NCI-H69 (cell line): ENCODE measurements at regions not wholly inside any gene's neighbourhood (a gene's known extent, or its start where the extent isn't known, plus 50 kb on each side); places are given as distances from the start of the nearest gene placed in this dataset.
"Not testable (repeated sequence)": the region's sequence is repeated elsewhere in the genome, so short reads cannot be mapped to it uniquely, and the experiment has no call there.

Experiments
- DNase-seq: peaks from one replicate; lab custom pipeline; 2025; lab: John Stamatoyannopoulos, UW

DNA sequence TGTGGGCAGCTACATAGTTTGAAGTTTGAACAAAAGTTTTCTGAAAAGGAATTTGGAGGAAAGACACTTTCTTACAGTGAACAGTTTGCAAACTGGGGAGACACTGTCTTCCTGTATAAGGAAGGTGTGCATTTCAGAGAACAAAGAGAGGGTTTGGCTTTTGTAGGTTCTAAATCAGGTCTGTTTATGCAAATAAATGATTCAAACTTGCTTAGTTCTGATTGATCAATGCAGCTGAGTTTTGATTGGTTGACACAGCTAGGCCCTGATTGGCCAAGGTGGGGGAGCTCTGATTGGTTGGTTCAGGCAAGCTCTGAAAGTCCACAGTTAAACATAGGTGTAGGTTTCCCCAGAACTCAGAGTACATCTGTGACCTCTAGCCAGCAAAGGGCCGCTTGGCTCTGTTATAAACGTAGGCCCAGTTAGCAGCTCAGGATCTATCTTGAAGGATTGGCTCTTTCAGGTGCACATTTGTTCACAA lies 63.0 kb upstream of the ENPP6 start:
- no peak for DNase-seq

DNA sequence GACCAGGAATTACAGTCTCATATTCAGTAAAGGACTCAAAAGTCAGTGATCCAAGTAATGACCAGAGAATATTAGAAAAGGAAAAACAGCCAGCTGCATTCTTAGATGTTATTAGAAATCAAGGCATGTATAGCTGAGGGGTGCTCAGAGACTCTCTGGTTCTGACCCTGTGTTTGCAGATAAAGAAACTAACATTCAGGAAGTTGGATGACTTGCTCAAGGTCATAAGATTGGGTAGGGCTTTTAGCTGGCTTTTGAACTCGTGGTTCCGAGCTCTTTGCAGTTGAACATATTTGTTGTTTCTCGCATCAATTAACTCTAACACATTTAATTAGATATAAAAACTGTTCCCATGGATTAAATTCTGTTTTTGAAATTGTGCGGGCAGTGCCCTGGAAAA lies 62.5 kb upstream of the ENPP6 start:
- no peak for DNase-seq

DNA sequence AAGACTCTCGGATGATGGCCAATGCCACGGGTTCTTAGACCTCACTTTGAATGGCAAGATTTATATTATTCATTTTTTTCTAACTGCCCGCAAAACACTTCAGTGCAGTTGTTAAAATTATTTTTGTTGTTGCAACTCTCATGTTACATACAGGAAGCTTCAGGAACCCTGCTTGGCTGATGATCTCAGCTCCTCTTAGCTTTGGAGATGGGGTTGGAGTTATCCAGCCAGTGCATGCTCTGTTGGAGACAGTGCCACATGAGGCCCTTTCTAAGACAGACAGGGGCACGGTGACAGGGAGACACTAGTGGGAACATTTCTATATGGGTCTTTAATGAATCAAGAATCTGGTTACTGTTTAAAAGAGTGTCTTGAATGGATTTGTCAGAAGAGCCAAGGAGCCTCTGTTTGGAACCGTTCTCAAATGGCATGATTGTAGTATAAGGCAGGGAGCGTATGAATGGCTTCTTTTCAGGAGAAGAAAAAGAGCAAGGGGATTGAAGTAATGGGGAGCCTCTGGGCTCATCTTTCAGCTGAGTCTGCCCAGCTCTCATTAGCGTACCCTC lies 61.9 kb upstream of the ENPP6 start:
- DNase-seq: no peak

DNA sequence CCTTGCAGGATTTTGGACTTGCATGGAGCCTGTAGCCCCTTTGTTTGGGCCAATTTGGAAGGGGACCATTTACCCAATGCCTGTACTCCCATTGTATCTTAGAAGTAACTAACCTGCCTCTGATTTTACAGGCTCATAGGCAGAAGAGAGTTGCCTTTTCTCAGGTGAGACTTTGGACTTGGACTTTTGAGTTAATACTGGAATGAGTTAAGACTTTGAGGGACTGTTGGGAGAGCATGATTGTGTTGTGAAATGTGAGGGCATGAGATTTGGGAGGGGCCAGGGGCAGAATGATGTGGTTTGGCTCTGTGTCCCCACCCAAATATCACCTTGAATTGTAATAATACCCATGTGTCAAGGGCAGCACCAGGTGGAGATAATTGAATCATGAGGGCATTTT lies 60.1 kb upstream of the ENPP6 start:
- DNase-seq: not testable (repeated sequence)

DNA sequence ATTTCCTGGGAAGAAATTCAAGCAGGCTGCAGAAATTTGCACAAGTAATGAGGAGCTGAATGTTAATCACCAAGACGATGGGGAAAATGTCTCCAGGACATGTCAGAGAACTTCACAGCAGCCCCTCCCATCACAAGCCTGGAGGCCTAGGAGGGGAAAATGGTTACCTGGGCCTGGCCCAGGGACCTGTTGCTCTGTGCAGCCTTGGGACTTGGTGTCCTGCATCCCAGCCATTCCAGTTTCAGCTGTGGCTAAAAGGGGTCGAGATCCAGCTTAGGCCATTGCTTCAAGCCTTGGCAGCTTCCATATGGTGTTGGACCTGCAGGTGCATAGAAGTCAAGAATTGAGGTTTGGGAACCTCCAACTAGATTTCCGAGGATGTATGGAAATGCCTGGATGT lies 59.3 kb upstream of the ENPP6 start:
- not testable (repeated sequence) for DNase-seq

DNA sequence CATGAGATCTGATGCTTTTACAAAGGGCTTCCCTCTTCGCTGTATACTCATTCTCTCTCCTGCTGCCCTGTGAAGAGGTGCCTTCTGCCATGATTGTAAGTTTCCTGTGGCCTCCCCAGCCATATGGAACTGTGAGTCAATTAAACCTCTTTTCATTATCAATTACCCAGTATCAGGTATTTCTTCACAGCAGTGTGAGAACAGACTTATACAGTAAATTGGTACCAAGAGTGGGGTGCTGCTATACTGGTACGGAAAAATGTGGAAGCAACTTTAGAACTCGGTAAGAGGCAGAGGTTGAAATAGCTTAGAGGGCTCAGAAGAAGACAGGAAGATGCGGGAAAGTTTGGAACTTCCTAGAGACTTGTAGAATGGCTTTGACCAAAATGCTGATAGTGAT lies 58.7 kb upstream of the ENPP6 start:
- not testable (repeated sequence) for DNase-seq

DNA sequence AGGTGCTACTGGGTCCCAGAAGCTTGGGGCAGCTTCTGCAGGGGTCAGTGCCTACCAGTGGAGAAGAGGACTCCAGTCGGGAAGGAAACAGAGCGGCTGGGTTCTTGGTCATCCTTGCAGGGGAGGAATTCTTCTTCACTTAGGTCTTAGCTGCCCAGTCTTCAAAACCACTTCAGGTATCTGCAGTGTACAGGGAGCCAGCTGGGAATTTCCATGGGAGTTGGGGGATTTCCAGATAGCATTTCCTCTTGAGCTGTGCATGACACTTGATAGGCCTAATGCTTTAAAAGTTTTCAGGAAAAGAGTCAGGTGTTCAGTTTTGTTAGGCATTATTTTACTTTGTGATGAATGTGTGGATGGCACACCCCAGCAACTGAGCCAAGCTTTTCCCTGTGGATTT lies 58.1 kb upstream of the ENPP6 start:
- DNase-seq: no peak

DNA sequence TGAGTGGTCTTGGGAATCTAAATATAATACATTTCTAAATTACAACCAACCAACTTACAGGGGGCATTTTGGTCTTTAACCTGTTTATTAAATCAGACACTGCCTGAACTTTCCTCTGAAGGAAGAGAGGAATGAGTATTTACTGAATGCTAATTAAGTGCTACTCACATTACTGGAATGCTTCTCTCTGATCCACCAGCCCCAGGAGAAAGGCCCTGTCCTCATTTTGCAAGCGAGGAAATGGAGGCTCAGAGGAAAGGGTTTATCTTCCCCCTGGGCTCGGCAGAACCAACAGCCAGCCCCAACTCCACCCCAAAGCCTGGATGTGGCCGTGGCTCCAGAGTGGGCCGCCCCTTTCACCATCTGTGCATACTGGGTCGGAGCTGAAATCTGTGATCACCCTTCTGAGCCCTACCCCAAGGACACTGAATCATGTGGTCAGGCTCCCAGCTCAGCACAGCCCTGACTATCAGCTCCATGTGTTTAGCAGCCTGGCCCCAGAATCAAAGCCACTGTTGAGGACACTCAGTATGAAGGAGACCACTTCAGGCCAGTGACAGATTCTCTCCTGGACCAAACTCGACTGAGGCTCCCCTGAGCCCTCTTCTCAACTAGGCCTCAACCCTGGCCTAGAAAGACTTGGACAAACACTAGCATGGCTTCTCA lies 56.7 kb upstream of the ENPP6 start:
- DNase-seq: no peak

DNA sequence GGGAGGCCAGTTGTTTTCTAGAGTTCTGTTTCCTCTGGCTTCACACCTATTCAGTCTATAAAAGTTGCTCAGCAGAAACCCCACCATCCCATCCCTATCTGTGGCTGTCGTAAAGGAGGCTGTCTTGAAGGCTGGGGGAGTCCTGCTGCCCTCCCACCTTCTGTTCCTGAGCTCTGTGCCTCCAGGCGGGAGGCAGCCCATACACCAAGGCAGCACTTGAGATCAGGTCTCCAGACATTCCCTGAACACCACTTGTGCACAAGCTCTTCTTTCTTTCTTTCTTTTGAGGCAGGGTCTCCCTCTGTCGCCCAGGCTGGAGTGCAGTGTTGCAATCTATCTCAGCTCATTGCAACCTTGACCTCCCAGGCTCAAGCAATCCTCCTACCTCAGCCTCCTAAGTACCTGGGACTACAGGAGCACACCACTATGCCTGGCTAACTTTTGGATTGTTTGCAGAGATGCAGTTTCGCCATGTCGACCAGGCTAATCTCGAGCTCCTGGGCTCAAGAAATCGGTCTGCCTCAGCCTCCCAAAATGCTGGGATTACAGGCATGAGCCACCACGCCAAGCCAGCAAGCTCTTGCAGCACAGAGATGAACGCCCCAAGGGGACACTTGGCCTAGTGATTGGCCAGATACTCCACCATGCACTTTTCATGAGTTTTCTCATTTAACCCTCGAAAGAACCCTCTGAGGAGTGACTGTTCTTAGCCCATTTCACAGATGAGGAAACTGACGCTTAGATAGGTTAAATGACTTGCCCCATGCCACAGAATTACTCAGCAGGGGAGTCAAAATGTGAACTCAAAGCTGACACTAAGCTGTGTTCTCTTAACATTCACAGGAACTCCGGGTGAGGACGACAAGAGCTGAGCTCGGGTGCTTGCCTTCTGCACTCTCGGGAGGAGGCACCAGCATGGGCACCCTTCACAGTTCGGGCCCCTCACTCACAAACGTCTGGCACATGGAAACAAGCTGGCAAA lies 55.8 kb upstream of the ENPP6 start:
- no peak for DNase-seq

DNA sequence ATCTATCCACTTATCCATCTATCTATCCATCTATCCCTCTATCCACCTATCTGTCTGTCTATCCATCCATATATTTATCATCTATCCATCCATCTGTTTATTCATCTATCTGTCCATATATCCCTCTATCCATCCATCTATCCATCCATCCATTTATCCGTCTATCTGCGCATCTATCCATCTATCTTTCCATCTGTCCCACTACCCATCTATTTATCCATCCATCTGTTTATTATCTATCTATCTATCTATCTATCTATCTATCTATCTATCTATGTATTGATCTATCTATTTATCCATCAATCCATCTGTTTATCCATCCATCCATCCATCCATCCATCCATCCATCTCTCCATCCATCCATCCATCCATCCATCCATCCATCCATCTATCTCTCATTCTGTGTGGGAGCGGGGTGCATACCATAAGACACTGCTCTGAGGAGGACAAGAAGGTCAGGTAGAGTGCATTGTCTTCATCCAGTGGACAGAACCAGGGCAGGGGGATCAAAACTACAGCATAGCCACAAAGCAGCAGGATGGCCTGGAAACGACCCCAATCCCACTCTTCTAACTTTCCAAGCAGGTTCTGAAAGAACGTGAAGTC lies 53.2 kb upstream of the ENPP6 start:
- DNase-seq: no peak

DNA sequence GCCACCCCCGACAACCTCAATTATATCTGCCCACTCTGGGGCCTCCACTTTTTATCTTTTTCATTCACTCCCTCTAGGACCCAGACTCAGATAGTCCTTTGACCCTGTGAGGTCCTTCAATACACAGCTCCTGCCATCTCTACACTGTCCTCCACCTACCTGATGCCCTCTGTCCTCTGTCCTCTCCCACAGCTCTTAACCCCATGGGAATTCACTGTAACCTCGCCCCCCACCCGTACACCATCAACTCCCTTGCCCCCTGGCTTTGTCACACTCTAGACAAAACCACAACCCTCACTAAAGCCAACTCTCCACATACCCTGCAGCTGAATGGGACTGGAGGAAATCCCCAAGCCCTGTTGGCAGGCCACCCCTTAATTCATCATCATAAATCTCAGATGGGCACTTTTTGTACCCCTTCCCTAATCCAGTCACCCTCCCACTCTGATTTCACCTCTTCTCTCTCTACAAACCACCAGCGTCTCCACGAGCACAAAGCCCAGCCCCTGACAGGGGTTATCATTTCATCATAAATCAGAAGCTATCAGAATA lies 52.3 kb upstream of the ENPP6 start:
- no peak for DNase-seq

DNA sequence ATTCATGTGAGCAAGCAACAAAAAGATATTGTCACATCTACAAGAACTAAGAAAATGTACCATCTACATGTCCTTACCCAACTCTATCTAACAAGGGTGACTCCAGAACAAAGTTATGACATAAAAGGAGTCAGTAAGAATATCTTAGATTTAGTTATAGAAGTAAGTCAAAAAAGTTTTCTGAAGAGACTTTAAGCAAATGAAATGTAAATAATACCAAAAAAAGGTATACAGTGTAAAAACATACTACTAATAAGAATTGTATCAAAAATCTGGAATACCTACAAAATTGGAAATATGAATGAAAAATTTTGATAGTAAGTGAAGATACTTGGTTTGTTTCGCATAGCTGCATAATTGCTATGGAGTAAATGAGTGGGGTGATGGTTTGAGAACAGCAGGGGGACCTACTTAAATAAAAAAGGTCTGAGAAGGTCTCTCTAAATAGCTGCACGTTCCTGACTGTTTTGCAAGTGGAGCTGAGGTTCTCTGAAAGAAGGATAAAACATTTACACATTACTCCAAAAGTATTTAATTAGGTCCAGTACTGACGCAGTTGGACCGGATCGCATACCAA lies 51.0 kb upstream of the ENPP6 start:
- DNase-seq: no peak

DNA sequence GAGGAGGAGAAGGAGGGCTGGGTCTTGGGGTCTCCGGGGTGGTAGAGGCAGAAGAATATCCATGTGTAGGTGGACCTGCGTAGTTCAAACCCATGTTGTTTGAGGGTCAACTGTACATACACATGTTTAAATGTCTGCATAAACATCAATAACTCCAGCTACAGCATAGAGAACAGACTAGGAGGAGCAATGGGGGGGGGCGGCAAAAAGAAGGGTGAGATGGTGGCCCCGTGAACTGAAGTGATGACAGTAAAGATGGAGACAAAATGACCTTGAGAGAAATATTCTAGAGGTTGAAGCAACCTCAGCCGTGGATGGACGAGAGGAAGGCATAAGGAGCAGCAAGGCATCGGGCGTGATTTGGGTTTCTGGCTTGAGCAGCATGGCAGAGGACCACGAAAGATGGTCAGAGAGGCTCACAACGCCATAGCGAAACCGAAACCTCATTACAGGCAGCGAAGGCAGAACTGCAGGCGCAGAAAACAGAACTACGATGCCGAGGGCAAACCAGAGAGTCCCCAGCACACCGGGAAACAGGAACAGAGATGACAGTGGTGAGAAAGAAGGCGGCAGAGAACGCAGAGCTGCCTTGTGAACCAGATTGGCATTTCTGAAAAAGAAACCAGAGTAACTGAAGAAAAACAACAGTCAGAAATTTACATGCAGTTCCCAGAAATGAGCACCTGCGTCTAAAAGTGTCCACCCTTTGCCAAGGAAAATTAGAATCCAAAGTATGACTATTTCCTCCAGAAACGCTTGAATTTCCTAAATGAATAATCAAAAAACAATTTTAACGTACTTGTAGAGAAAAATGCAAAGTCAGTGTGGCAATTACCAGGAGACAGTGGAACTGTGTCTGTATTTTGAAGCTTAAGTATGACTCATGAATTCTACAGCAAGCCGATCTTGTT lies 50.3 kb upstream of the ENPP6 start:
- DNase-seq: no peak
